GM21576 (cell line): ENCODE measurements at regions not wholly inside any gene's neighbourhood (a gene's known extent, or its start where the extent isn't known, plus 50 kb on each side); places are given as distances from the start of the nearest gene placed in this dataset.
"Not testable (repeated sequence)": the region's sequence is repeated elsewhere in the genome, so short reads cannot be mapped to it uniquely, and the experiment has no call there.

Experiments
- ATAC-seq: cut with Tn5 transposase; IDR thresholded peaks from one replicate; pipeline ENCODE4 v1.9.1; 2021; ENCODE audit warnings: mild to moderate bottlenecking, moderate library complexity; ENCODE audit not compliant: unreplicated experiment

- ATAC-seq = no peak
Observed at GRCh38 chr2:234251326-234252271, 201.1 kb downstream of the SPP2 start.

GRCh38 chr2:234250926-234251325 is 200.4 kb downstream of the SPP2 start:
- no peak for ATAC-seq

- no peak for ATAC-seq
Observed at GRCh38 chr2:234249873-234250272, 199.4 kb downstream of the SPP2 start.

GRCh38 chr2:234249034-234249735 is 198.7 kb downstream of the SPP2 start:
- no peak for ATAC-seq

- ATAC-seq = not testable (repeated sequence)
Observed at GRCh38 chr2:234248213-234248710, 197.8 kb downstream of the SPP2 start.

- no peak for ATAC-seq
Observed at GRCh38 chr2:234247453-234248180, 197.1 kb downstream of the SPP2 start.

GRCh38 chr2:234245945-234246344 is 195.4 kb downstream of the SPP2 start:
- ATAC-seq = no peak

- ATAC-seq = no peak
Observed at GRCh38 chr2:234243871-234244565, 193.5 kb downstream of the SPP2 start.

GRCh38 chr2:234242459-234242836 is 191.9 kb downstream of the SPP2 start:
- ATAC-seq = no peak

- ATAC-seq = no peak
Observed at GRCh38 chr2:234241656-234242458, 191.4 kb downstream of the SPP2 start.

- ATAC-seq = no peak
Observed at GRCh38 chr2:234240917-234241316, 190.4 kb downstream of the SPP2 start.

GRCh38 chr2:234235191-234235590 is 184.7 kb downstream of the SPP2 start:
- no peak for ATAC-seq

GRCh38 chr2:234231460-234231859 is 181.0 kb downstream of the SPP2 start:
- no peak for ATAC-seq

GRCh38 chr2:234219046-234219310 is 168.5 kb downstream of the SPP2 start:
- no peak for ATAC-seq

- no peak for ATAC-seq
Observed at GRCh38 chr2:234218266-234219045, 168.0 kb downstream of the SPP2 start.

- ATAC-seq = no peak
Observed at GRCh38 chr2:234212534-234212933, 162.0 kb downstream of the SPP2 start.

GRCh38 chr2:234211797-234212196 is 161.3 kb downstream of the SPP2 start:
- ATAC-seq = no peak

- ATAC-seq = no peak
Observed at GRCh38 chr2:234206738-234207137, 156.2 kb downstream of the SPP2 start.

- ATAC-seq = no peak
Observed at GRCh38 chr2:234204480-234204879, 154.0 kb downstream of the SPP2 start.
